SK-N-SH (cell line): ENCODE measurements at regions not wholly inside any gene's neighbourhood (a gene's known extent, or its start where the extent isn't known, plus 50 kb on each side); places are given as distances from the start of the nearest gene placed in this dataset.

Experiments used
- CTCF ChIP-seq: fragments of 200-600 bp; sonication (generic); IDR thresholded peaks from 2 replicates; pipeline ENCODE4 v1.6.1; 2017; ENCODE audit warnings: antibody characterized with exemption, mild to moderate bottlenecking, moderate library complexity
- GABPA ChIP-seq: IDR thresholded peaks from 2 replicates; pipeline ENCODE4 v1.4.0; 2012; ENCODE audit warnings: low read depth, mild to moderate bottlenecking
- IRF3 ChIP-seq: fragments of 150-350 bp; IDR thresholded peaks from 2 replicates; pipeline ENCODE4 v1.6.1; 2016; ENCODE audit warnings: mild to moderate bottlenecking, low read depth, low read length
- PBX3 ChIP-seq: IDR thresholded peaks from 2 replicates; pipeline ENCODE4; 2012
- RAD21 ChIP-seq: IDR thresholded peaks from 2 replicates; pipeline ENCODE4 v1.6.1; 2012; ENCODE audit warnings: mild to moderate bottlenecking, low read length
- RXRA ChIP-seq: IDR thresholded peaks from 2 replicates; pipeline ENCODE4 v1.4.0; 2012; ENCODE audit warnings: low read depth, mild to moderate bottlenecking, borderline replicate concordance
- TAF1 ChIP-seq: IDR thresholded peaks from 2 replicates; pipeline ENCODE4 v1.6.1; 2012; ENCODE audit warnings: low read depth, mild to moderate bottlenecking, low read length, moderate library complexity, borderline replicate concordance
- USF1 ChIP-seq: IDR thresholded peaks from 2 replicates; pipeline ENCODE4 v1.4.0; 2012; ENCODE audit warnings: low read depth, borderline replicate concordance

GRCh38 chr5:4541334-4541733, 598.8 kb upstream of the ADAMTS16 start:
- TF ChIP-seq IRF3 = no peak
- no peak for TF ChIP-seq USF1
- no peak for TF ChIP-seq CTCF
- TF ChIP-seq RXRA = no peak
- no peak for TF ChIP-seq PBX3
- no peak for TF ChIP-seq GABPA
- TF ChIP-seq RAD21 = no peak
- no peak for TF ChIP-seq TAF1
